HG03460 (cell line): ENCODE measurements at regions not wholly inside any gene's neighbourhood (a gene's known extent, or its start where the extent isn't known, plus 50 kb on each side); places are given as distances from the start of the nearest gene placed in this dataset.
A peak's percentile ranks its signal among the peaks of the same experiment; 100 is the strongest.
"Not testable (repeated sequence)": the region's sequence is repeated elsewhere in the genome, so short reads cannot be mapped to it uniquely, and the experiment has no call there.

Experiments
- ATAC-seq: cut with Tn5 transposase; IDR thresholded peaks from one replicate; pipeline ENCODE4 v1.9.1; 2021; ENCODE audit not compliant: unreplicated experiment

- ATAC-seq, result no peak
Measured at GRCh38 chr14:58977366-58977765, 211.1 kb upstream of the DAAM1 start.

GRCh38 chr14:58978343-58978742 lies 210.1 kb upstream of the DAAM1 start:
- ATAC-seq, result no peak

GRCh38 chr14:58979325-58979724 lies 209.1 kb upstream of the DAAM1 start:
- no peak for ATAC-seq

- no peak for ATAC-seq
Measured at GRCh38 chr14:58981840-58982239, 206.6 kb upstream of the DAAM1 start.

- no peak for ATAC-seq
Measured at GRCh38 chr14:58985786-58986185, 202.7 kb upstream of the DAAM1 start.

- no peak for ATAC-seq
Measured at GRCh38 chr14:58987591-58987990, 200.9 kb upstream of the DAAM1 start.

GRCh38 chr14:58992935-58993334 lies 195.5 kb upstream of the DAAM1 start:
- no peak for ATAC-seq

- no peak for ATAC-seq
Measured at GRCh38 chr14:58994130-58994529, 194.3 kb upstream of the DAAM1 start.

GRCh38 chr14:59004012-59004411 lies 184.5 kb upstream of the DAAM1 start:
- no peak for ATAC-seq

- ATAC-seq, result not testable (repeated sequence)
Measured at GRCh38 chr14:59006179-59006578, 182.3 kb upstream of the DAAM1 start.

- ATAC-seq, result no peak
Measured at GRCh38 chr14:59009967-59010366, 178.5 kb upstream of the DAAM1 start.

GRCh38 chr14:59013672-59014298 lies 174.7 kb upstream of the DAAM1 start:
- ATAC-seq, result no peak

GRCh38 chr14:59015482-59015881 lies 173.0 kb upstream of the DAAM1 start:
- ATAC-seq, result no peak

- ATAC-seq, result no peak
Measured at GRCh38 chr14:59017285-59017965, 171.0 kb upstream of the DAAM1 start.

- ATAC-seq, result no peak
Measured at GRCh38 chr14:59018460-59018859, 170.0 kb upstream of the DAAM1 start.

GRCh38 chr14:59018978-59019377 lies 169.5 kb upstream of the DAAM1 start:
- no peak for ATAC-seq

GRCh38 chr14:59020382-59020781 lies 168.1 kb upstream of the DAAM1 start:
- no peak for ATAC-seq

GRCh38 chr14:59022144-59022543 lies 166.3 kb upstream of the DAAM1 start:
- ATAC-seq, result no peak

GRCh38 chr14:59026081-59026480 lies 162.4 kb upstream of the DAAM1 start:
- ATAC-seq, result no peak

- ATAC-seq, result not testable (repeated sequence)
Measured at GRCh38 chr14:59026640-59027039, 161.8 kb upstream of the DAAM1 start.

GRCh38 chr14:59028476-59029202 lies 159.8 kb upstream of the DAAM1 start:
- ATAC-seq, result peak; percentile 88

GRCh38 chr14:59032826-59033225 lies 155.6 kb upstream of the DAAM1 start:
- ATAC-seq, result no peak
